T-cell (primary cell): ENCODE measurements at regions not wholly inside any gene's neighbourhood (a gene's known extent, or its start where the extent isn't known, plus 50 kb on each side); places are given as distances from the start of the nearest gene placed in this dataset.

Source experiments
- ATAC-seq, 4 experiments: fragments of 200-7000 bp in 3 of 4; fragments of 150-1000 bp in 1 of 4; cut with Tn5 transposase; replicated peaks in 1 of 4; 1 replicate in 3 of 4; 2 replicates in 1 of 4; pipeline ENCODE4 v1.10.0; 2021; ENCODE audit warnings: moderate library complexity in 3 of 4, mild to moderate bottlenecking in 2 of 4, moderate number of reproducible peaks in 1 of 4
- CTCF ChIA-PET, 2 donors: fragments of 300-600 bp; sonication (Branson Sonifier 250); formaldehyde crosslinking; loops; one replicate each; lab custom pipeline; 2022; ENCODE audit warnings: antibody characterized with exemption in 2 of 2; lab: Charles Lee
- POLR2A ChIA-PET, 2 donors: fragments of 300-600 bp; sonication (Branson Sonifier 250); formaldehyde crosslinking; loops; one replicate each; lab custom pipeline; 2022; ENCODE audit warnings: antibody characterized with exemption in 2 of 2; lab: Charles Lee
- DNase-seq, 35 experiments: peaks; one replicate each; pipeline versions ENCODE4 v3.0.0 to v3.0.0-alpha.2; 2013 to 2023
- H3K27ac ChIP-seq: one replicate; pipeline ENCODE4 v1.5.1; 2013; ENCODE audit warnings: low read length
- H3K27me3 ChIP-seq, 2 experiments: replicated peaks in 1 of 2; 1 replicate in 1 of 2; 2 replicates in 1 of 2; pipeline versions ENCODE4 v1.6.1 to v1.7.0; 2013; ENCODE audit warnings: low read length in 1 of 2, mixed read lengths in 1 of 2; ENCODE audit not compliant: control insufficient read depth in 2 of 2, insufficient read depth in 2 of 2; ENCODE audit errors: extremely low read depth in 1 of 2
- H3K36me3 ChIP-seq, 2 donors: 1 replicate in 1 of 2; 2 replicates in 1 of 2; pipeline versions ENCODE4 v1.6.1 to v1.7.0; 2013; ENCODE audit warnings: low read length in 1 of 2; ENCODE audit not compliant: control insufficient read depth in 2 of 2, insufficient read depth in 1 of 2; ENCODE audit errors: extremely low read depth in 1 of 2
- H3K4me1 ChIP-seq, 2 experiments: 1 replicate in 1 of 2; 2 replicates in 1 of 2; pipeline versions ENCODE4 v1.6.1 to v1.7.0; 2013; ENCODE audit warnings: low read length in 2 of 2, mixed read lengths in 1 of 2; ENCODE audit not compliant: insufficient read depth in 2 of 2, control insufficient read depth in 1 of 2; ENCODE audit errors: extremely low read depth in 1 of 2
- H3K4me3 ChIP-seq, 2 donors: 1 replicate in 1 of 2; 2 replicates in 1 of 2; pipeline versions ENCODE4 v1.5.1 to v1.7.0; 2013; ENCODE audit warnings: mild to moderate bottlenecking in 2 of 2, low read length in 1 of 2, moderate library complexity in 1 of 2; ENCODE audit not compliant: control insufficient read depth in 1 of 2; ENCODE audit errors: extremely low read depth in 1 of 2
- H3K9me3 ChIP-seq: 2 replicates; pipeline ENCODE4 v1.7.0; 2013
- H3K27ac Mint-ChIP-seq, 2 donors: one replicate each; pipeline ENCODE4 v1.8.0; 2020 to 2021; ENCODE audit warnings: mild to moderate bottlenecking in 2 of 2, mixed read lengths in 2 of 2
- H3K27me3 Mint-ChIP-seq, 2 donors: one replicate each; pipeline ENCODE4 v1.8.0; 2021 to 2022; ENCODE audit warnings: mixed read lengths in 2 of 2
- H3K36me3 Mint-ChIP-seq: one replicate; pipeline ENCODE4 v1.8.0; 2021; ENCODE audit warnings: mixed read lengths
- H3K4me1 Mint-ChIP-seq, 3 donors: one replicate each; pipeline ENCODE4 v1.8.0; 2020 to 2022; ENCODE audit warnings: mixed read lengths in 3 of 3, mild to moderate bottlenecking in 1 of 3
- H3K4me3 Mint-ChIP-seq, 3 donors: one replicate each; pipeline ENCODE4 v1.8.0; 2020 to 2022; ENCODE audit warnings: mild to moderate bottlenecking in 3 of 3, mixed read lengths in 3 of 3, moderate library complexity in 3 of 3
- H3K9me3 Mint-ChIP-seq, 3 donors: one replicate each; pipeline ENCODE4 v1.8.0; 2020 to 2022; ENCODE audit warnings: mixed read lengths in 3 of 3
- WGBS: methylation state at CpG from one replicate; pipeline ENCODE4 v1.1.5; 2013; ENCODE audit warnings: missing lambda C conversion rate; ENCODE audit not compliant: insufficient coverage; 5-methylcytosine and 5-hydroxymethylcytosine counted together

DNA sequence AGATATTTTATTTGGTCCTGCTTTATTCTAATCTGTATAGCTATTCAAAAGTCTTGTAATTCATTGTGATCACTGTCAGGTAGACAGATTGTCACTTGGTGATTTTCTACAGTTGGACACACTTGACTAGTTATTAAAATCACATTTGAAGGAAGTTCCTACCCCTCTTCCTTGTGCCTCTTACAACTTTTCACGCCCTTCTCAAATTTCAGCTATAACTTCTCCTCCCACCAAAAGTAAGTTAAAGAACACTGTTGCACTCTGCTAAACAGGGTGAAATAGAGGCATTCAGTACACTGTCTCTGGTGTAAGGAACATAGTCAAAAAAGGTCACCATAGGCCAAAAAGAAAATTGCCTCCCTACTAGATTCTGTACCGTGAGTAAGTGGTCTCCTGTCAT, 142.1 kb upstream of the POU5F2 start:
- Histone ChIP-seq H3K4me1 (no peaks in the 10 kb centered on the region), H3K27me3 (no peaks in the 10 kb centered on the region), H3K9me3 (no peaks in the 10 kb centered on the region), H3K27ac (no peak overlapping the region), H3K4me3 (no peak overlapping the region), H3K36me3 (no peaks in the 10 kb centered on the region)
- H3K4me3 Mint-ChIP-seq: no peak overlapping the region
- H3K9me3 Mint-ChIP-seq: no peaks in the 10 kb centered on the region
- WGBS: no CpG with 5 or more reads among the region's 2 CpGs
- ATAC-seq (no peak), DNase-seq (no peak)
- no peak overlapping the region for H3K27ac Mint-ChIP-seq
- ChIA-PET POLR2A (no interaction called here), CTCF (interaction anchor here in 1 of 2 donors (2.2 kb wide), 1 partner anchor 15 kb away, joined by 6 read pairs; no protein-coding TSS in a partner anchor)
- no peaks in the 10 kb centered on the region for H3K27me3 Mint-ChIP-seq
- H3K36me3 Mint-ChIP-seq: peaks cover 32% of the 10 kb centered on the region
- H3K4me1 Mint-ChIP-seq: peaks cover 22 to 28% (median 23%) of the 10 kb centered on the region in 3 donors

GRCh38 chr5:93875693-93876092, 134.3 kb upstream of the POU5F2 start:
- ATAC-seq (no peak), DNase-seq (no peak)
- Histone ChIP-seq H3K27ac (no peak overlapping the region), H3K36me3 (peaks cover 0 to 6% of the 10 kb centered on the region in 2 donors), H3K4me3 (no peak overlapping the region), H3K9me3 (no peaks in the 10 kb centered on the region), H3K4me1 (no peaks in the 10 kb centered on the region), H3K27me3 (no peaks in the 10 kb centered on the region)
- Mint-ChIP-seq H3K4me1 (no peaks in the 10 kb centered on the region), H3K27ac (no peak overlapping the region), H3K27me3 (no peaks in the 10 kb centered on the region), H3K9me3 (no peaks in the 10 kb centered on the region), H3K4me3 (no peak overlapping the region), H3K36me3 (peaks cover 58% of the 10 kb centered on the region)
- no CpG with 5 or more reads among the region's 1 CpG for WGBS
- POLR2A ChIA-PET: interaction anchor here in 1 of 2 donors (0.6 kb wide), 1 partner anchor 359 kb away, joined by 3 read pairs; no protein-coding TSS in a partner anchor
- CTCF ChIA-PET: no interaction called here

DNA sequence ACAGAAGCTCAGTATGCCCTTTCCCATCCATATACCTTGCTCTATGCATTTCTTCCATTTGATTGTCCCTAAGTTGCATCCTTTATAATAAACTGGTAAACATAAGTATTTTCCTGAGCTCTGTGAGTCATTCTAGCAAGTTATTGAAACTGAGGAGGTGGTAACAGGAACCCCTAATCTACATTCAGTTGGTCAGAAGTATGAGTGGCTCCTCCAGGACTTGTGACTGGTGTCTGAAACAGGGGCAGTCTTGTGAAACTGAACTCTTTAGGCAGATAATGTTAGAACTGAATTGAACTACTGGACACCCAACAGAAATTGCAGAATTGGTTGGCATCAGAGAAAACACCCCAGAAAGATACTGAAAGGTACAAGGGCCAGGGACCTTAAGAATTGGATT, 133.1 kb upstream of the POU5F2 start:
- Histone ChIP-seq H3K36me3 (peaks cover 0 to 6% of the 10 kb centered on the region in 2 donors), H3K4me1 (no peaks in the 10 kb centered on the region), H3K27me3 (no peaks in the 10 kb centered on the region), H3K4me3 (no peak overlapping the region), H3K27ac (no peak overlapping the region), H3K9me3 (no peaks in the 10 kb centered on the region)
- CTCF ChIA-PET: interaction anchor here in 1 of 2 donors (0.6 kb wide), 1 partner anchor 30 kb away, joined by 3 read pairs; no protein-coding TSS in a partner anchor
- H3K36me3 Mint-ChIP-seq: peaks cover 65% of the 10 kb centered on the region
- no peaks in the 10 kb centered on the region for H3K9me3 Mint-ChIP-seq
- ATAC-seq (no peak), DNase-seq (no peak)
- H3K4me3 Mint-ChIP-seq: no peak overlapping the region
- H3K27me3 Mint-ChIP-seq: no peaks in the 10 kb centered on the region
- no peak overlapping the region for H3K27ac Mint-ChIP-seq
- H3K4me1 Mint-ChIP-seq: no peaks in the 10 kb centered on the region
- POLR2A ChIA-PET: no interaction called here

GRCh38 chr5:93874080-93874479, 132.7 kb upstream of the POU5F2 start:
- Mint-ChIP-seq H3K9me3 (no peaks in the 10 kb centered on the region), H3K27ac (no peak overlapping the region), H3K27me3 (no peaks in the 10 kb centered on the region), H3K4me3 (no peak overlapping the region), H3K4me1 (no peaks in the 10 kb centered on the region), H3K36me3 (peaks cover 62% of the 10 kb centered on the region)
- DNase-seq: no peak
- H3K4me3 ChIP-seq: no peak overlapping the region
- no peaks in the 10 kb centered on the region for H3K9me3 ChIP-seq
- H3K27me3 ChIP-seq: no peaks in the 10 kb centered on the region
- POLR2A ChIA-PET: no interaction called here
- peaks cover 0 to 6% of the 10 kb centered on the region in 2 donors for H3K36me3 ChIP-seq
- ATAC-seq: no peak
- WGBS: 60% methylated on average over 1 of the region's 1 CpG
- H3K4me1 ChIP-seq: no peaks in the 10 kb centered on the region
- CTCF ChIA-PET: no interaction called here
- H3K27ac ChIP-seq: no peak overlapping the region

- 100% methylated on average over 1 of the region's 1 CpG for WGBS
- Histone ChIP-seq H3K27me3 (no peaks in the 10 kb centered on the region), H3K9me3 (no peaks in the 10 kb centered on the region), H3K27ac (no peak overlapping the region), H3K4me1 (no peaks in the 10 kb centered on the region), H3K36me3 (peaks cover 0 to 5% of the 10 kb centered on the region in 2 donors), H3K4me3 (no peak overlapping the region)
- no peaks in the 10 kb centered on the region for H3K4me1 Mint-ChIP-seq
- H3K4me3 Mint-ChIP-seq: no peak overlapping the region
- H3K27me3 Mint-ChIP-seq: no peaks in the 10 kb centered on the region
- no peaks in the 10 kb centered on the region for H3K9me3 Mint-ChIP-seq
- ChIA-PET CTCF (no interaction called here), POLR2A (no interaction called here)
- ATAC-seq (no peak), DNase-seq (no peak)
- H3K27ac Mint-ChIP-seq: no peak overlapping the region
- H3K36me3 Mint-ChIP-seq: peaks cover 59% of the 10 kb centered on the region
Measured at GRCh38 chr5:93873211-93873736, 131.9 kb upstream of the POU5F2 start.

GRCh38 chr5:93870649-93871048, 129.2 kb upstream of the POU5F2 start:
- CTCF ChIA-PET: no interaction called here
- DNase-seq: no peak
- Mint-ChIP-seq H3K27me3 (no peaks in the 10 kb centered on the region), H3K27ac (no peak overlapping the region), H3K4me3 (no peak overlapping the region), H3K4me1 (no peaks in the 10 kb centered on the region), H3K36me3 (peaks cover 52% of the 10 kb centered on the region), H3K9me3 (no peaks in the 10 kb centered on the region)
- H3K27me3 ChIP-seq: no peaks in the 10 kb centered on the region
- no peak overlapping the region for H3K27ac ChIP-seq
- no peak for ATAC-seq
- no peaks in the 10 kb centered on the region for H3K9me3 ChIP-seq
- H3K4me1 ChIP-seq: no peaks in the 10 kb centered on the region
- POLR2A ChIA-PET: no interaction called here
- WGBS: no CpG with 5 or more reads among the region's 3 CpGs
- peaks cover 0 to 3% of the 10 kb centered on the region in 2 donors for H3K36me3 ChIP-seq
- H3K4me3 ChIP-seq: no peak overlapping the region

DNA sequence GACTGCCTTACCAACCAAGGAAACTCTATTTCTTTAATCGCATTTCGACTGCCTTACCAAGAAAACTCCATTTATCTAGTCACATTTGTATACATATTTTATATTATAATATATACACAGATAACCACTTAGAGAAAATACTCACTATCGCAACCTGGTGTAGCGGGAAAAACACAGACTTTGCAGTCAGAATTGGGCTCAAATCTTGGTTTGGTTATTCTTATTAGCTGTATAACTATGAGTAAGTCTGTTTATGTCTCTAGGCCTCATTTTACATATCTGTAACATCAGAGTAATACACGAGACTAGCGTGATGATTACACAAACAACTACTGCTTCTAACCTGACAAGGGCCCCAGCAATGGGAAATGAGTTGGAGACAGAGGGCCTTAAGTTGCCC, 127.5 kb upstream of the POU5F2 start:
- Mint-ChIP-seq H3K27me3 (no peaks in the 10 kb centered on the region), H3K9me3 (no peaks in the 10 kb centered on the region), H3K4me3 (no peak overlapping the region), H3K36me3 (peaks cover 51% of the 10 kb centered on the region), H3K4me1 (no peaks in the 10 kb centered on the region), H3K27ac (no peak overlapping the region)
- ATAC-seq (no peak), DNase-seq (no peak)
- Histone ChIP-seq H3K36me3 (no peaks in the 10 kb centered on the region), H3K27ac (no peak overlapping the region), H3K4me1 (no peaks in the 10 kb centered on the region), H3K9me3 (no peaks in the 10 kb centered on the region), H3K27me3 (no peaks in the 10 kb centered on the region), H3K4me3 (no peak overlapping the region)
- ChIA-PET CTCF (no interaction called here), POLR2A (no interaction called here)
- WGBS: no CpG with 5 or more reads among the region's 6 CpGs
